Uterus (tissue), 3 donors: ENCODE measurements at regions not wholly inside any gene's neighbourhood (a gene's known extent, or its start where the extent isn't known, plus 50 kb on each side); places are given as distances from the start of the nearest gene placed in this dataset.

Experiments used
- DNase-seq, 2 donors: peaks; one replicate each; pipeline ENCODE4 v3.0.0-alpha.2; 2019 to 2020
- H3K27ac ChIP-seq, 2 donors: fragments of 200-600 bp; sonication (generic); 1 replicate in 1 of 2; 2 replicates in 1 of 2; pipeline ENCODE4 v1.5.1; 2016 to 2018
- H3K27me3 ChIP-seq, 2 donors: fragments of 200-600 bp; sonication (generic); one replicate each; pipeline ENCODE4 v1.5.1; 2018 to 2019; ENCODE audit warnings: control low read depth in 1 of 2
- H3K36me3 ChIP-seq, 2 donors: fragments of 200-600 bp; sonication (generic); one replicate each; pipeline ENCODE4 v1.5.1; 2019; ENCODE audit warnings: control low read depth in 1 of 2
- H3K4me1 ChIP-seq, 2 donors: fragments of 200-600 bp; sonication (generic); one replicate each; pipeline ENCODE4 v1.5.1; 2018 to 2019; ENCODE audit warnings: control low read depth in 1 of 2
- H3K4me3 ChIP-seq, 2 donors: fragments of 200-600 bp; sonication (generic); 1 replicate in 1 of 2; 2 replicates in 1 of 2; pipeline ENCODE4 v1.5.1; 2018 to 2019; ENCODE audit warnings: mild to moderate bottlenecking in 1 of 2
- H3K9me3 ChIP-seq, 2 donors: fragments of 200-600 bp; sonication (generic); one replicate each; pipeline ENCODE4 v1.5.1; 2019; ENCODE audit warnings: control low read depth in 1 of 2
- POLR2A ChIP-seq, 2 donors: fragments of 450-650 bp; IDR thresholded peaks; one replicate each; pipeline ENCODE4 v1.6.1; 2016; ENCODE audit warnings: antibody characterized with exemption in 2 of 2, mild to moderate bottlenecking in 1 of 2, moderate library complexity in 1 of 2
- intact Hi-C: fragments of 100-400 bp; cut with DNase I; formaldehyde crosslinking; loops from one replicate; pipeline ENCODE4 v1.15.1; 2023; ENCODE audit warnings: low total_unique reads
- TF ChIP-seq, protein P1 (sequence below), 4 experiments: fragments of 200-600 bp in 2 of 4; fragments of 450-650 bp in 2 of 4; sonication (generic) in 2 of 4; IDR thresholded peaks; one replicate each; pipeline ENCODE4 v1.5.1; 2016 to 2019; ENCODE audit warnings: antibody characterized with exemption in 4 of 4, mild to moderate bottlenecking in 2 of 4, moderate library complexity in 1 of 4
- donor health status: DM: yes; HTN: yes; CAD: no.

DNA sequence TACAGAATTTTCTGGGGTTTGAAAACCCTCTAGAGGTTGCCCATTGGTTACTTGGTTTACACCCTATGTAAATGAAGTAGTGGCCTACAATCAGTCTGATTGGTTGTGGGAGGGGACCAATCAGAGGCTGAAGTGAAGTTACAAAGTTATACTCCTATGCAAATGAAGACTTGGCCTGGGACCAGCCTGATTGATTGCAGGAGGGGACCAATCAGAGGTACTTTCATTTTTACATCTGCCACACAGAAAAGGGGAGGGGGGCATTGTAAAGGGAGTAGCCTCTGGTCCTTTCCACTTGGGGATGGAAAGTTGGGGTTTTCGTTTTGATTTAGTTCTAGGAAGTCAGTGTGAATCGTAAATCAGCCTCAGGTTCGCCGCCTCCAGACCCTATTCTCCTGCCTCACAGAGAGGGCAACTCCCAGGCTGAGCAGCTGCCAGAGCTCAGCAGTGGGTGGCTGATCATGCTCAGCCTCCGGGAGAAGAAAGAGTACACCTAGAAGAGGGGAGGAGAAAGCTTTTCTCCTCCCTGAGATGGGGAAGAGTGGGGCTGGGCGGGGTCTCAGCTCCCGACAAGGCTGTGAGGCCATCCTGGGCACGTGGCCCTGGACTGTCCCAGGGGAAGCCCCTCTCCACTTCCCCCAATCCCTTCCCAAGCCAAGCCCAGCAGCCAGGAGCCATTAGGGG is 372.5 kb downstream of the GALR1 start:
- intact Hi-C loops: no loop called here
- H3K27me3 ChIP-seq: no peaks in the 10 kb centered on the region
- no peaks in the 10 kb centered on the region for H3K9me3 ChIP-seq
- no peak overlapping the region for H3K4me3 ChIP-seq
- H3K36me3 ChIP-seq: no peaks in the 10 kb centered on the region
- no peak for DNase-seq
- H3K4me1 ChIP-seq: no peaks in the 10 kb centered on the region
- no peak for TF ChIP-seq POLR2A (IDR thresholded peaks at IDR 0.05)
- TF ChIP-seq, protein P1, sequence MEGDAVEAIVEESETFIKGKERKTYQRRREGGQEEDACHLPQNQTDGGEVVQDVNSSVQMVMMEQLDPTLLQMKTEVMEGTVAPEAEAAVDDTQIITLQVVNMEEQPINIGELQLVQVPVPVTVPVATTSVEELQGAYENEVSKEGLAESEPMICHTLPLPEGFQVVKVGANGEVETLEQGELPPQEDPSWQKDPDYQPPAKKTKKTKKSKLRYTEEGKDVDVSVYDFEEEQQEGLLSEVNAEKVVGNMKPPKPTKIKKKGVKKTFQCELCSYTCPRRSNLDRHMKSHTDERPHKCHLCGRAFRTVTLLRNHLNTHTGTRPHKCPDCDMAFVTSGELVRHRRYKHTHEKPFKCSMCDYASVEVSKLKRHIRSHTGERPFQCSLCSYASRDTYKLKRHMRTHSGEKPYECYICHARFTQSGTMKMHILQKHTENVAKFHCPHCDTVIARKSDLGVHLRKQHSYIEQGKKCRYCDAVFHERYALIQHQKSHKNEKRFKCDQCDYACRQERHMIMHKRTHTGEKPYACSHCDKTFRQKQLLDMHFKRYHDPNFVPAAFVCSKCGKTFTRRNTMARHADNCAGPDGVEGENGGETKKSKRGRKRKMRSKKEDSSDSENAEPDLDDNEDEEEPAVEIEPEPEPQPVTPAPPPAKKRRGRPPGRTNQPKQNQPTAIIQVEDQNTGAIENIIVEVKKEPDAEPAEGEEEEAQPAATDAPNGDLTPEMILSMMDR (IDR thresholded peaks at IDR 0.05): no peak
- no peak overlapping the region for H3K27ac ChIP-seq

- DNase-seq: no peak
- Histone ChIP-seq H3K4me1 (no peaks in the 10 kb centered on the region), H3K27ac (no peak overlapping the region), H3K36me3 (no peaks in the 10 kb centered on the region), H3K4me3 (no peak overlapping the region), H3K9me3 (no peaks in the 10 kb centered on the region), H3K27me3 (no peaks in the 10 kb centered on the region)
- intact Hi-C loops: no loop called here
- TF ChIP-seq, protein P1 (IDR thresholded peaks at IDR 0.05): no peak
- no peak for TF ChIP-seq POLR2A (IDR thresholded peaks at IDR 0.05)
Measured at GRCh38 chr18:77632758-77633157, 383.1 kb downstream of the GALR1 start.

DNA sequence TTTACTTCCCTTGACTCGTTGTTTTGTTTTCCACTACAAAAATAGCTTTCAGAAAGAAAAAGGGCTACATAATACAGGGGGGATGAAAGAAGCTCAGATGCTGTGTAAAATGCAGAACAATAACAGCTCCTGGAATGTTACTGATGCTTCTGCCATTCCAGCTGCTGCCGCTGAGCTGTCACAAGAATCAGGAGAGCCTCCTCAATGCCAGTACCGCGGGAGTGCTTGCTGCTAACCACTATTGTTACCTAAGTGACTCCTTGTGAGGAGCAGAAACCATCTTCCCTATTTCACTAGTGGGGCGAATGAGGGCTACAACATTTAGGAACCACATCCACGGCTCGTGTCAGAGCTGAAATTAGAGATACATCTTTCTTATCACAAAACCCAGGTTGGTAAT is 384.8 kb downstream of the GALR1 start:
- Histone ChIP-seq H3K27me3 (no peaks in the 10 kb centered on the region), H3K4me1 (no peaks in the 10 kb centered on the region), H3K4me3 (no peak overlapping the region), H3K9me3 (no peaks in the 10 kb centered on the region), H3K27ac (no peak overlapping the region), H3K36me3 (no peaks in the 10 kb centered on the region)
- DNase-seq: no peak
- intact Hi-C loops: no loop called here
- TF ChIP-seq, protein P1 (IDR thresholded peaks at IDR 0.05): no peak
- TF ChIP-seq POLR2A (IDR thresholded peaks at IDR 0.05): no peak

DNA sequence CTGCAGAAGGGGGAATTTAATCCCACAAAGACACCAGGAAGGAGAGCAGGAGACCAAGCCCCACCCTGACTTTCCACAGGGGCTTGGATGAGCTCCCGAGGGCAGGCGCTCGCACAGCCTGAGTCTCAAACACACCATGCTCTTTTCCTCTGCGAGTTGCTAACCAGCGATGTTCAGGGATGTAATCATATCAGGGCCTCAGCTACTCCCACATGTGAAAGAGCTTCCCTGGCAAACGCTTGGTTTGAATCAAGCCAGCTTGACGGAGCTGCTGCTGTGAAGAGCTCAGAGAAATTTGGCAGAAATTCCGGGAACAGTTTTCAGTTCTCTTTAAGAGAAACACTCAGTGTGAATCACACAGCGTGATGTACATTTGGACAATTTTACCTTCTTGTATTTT is 385.8 kb downstream of the GALR1 start:
- peak; percentile 72 to 79 for DNase-seq
- intact Hi-C loops: no loop called here
- H3K4me3 ChIP-seq: no peak overlapping the region
- TF ChIP-seq, protein P1 (IDR thresholded peaks at IDR 0.05): no peak
- TF ChIP-seq POLR2A (IDR thresholded peaks at IDR 0.05): no peak
- no peaks in the 10 kb centered on the region for H3K4me1 ChIP-seq
- H3K27me3 ChIP-seq: no peaks in the 10 kb centered on the region
- no peaks in the 10 kb centered on the region for H3K9me3 ChIP-seq
- H3K36me3 ChIP-seq: no peaks in the 10 kb centered on the region
- peak overlapping the region; percentile 44 to 75 for H3K27ac ChIP-seq

- TF ChIP-seq, protein P1 (IDR thresholded peaks at IDR 0.05): no peak
- no peak for TF ChIP-seq POLR2A (IDR thresholded peaks at IDR 0.05)
- intact Hi-C loops: no loop called here
- Histone ChIP-seq H3K27me3 (no peaks in the 10 kb centered on the region), H3K4me1 (no peaks in the 10 kb centered on the region), H3K27ac (peak overlapping the region; percentile 44 to 75), H3K9me3 (no peaks in the 10 kb centered on the region), H3K36me3 (no peaks in the 10 kb centered on the region), H3K4me3 (no peak overlapping the region)
- DNase-seq: no peak
Measured at GRCh38 chr18:77635858-77636257, 386.2 kb downstream of the GALR1 start.
